Endothelial cell (in vitro differentiated cells): ENCODE measurements at regions not wholly inside any gene's neighbourhood (a gene's known extent, or its start where the extent isn't known, plus 50 kb on each side); places are given as distances from the start of the nearest gene placed in this dataset.

Experiments used
- DNase-seq: peaks from one replicate; pipeline ENCODE4 v3.0.0; 2021; ENCODE audit warnings: low spot score
- H3K27ac Mint-ChIP-seq: one replicate; pipeline ENCODE4 v1.8.0; 2021; ENCODE audit warnings: mixed read lengths, inconsistent platforms; ENCODE audit not compliant: unreplicated experiment
- H3K27me3 Mint-ChIP-seq: one replicate; pipeline ENCODE4 v1.8.0; 2021; ENCODE audit warnings: mild to moderate bottlenecking, moderate library complexity, mixed read lengths, inconsistent platforms; ENCODE audit not compliant: unreplicated experiment
- H3K36me3 Mint-ChIP-seq: one replicate; pipeline ENCODE4 v1.8.0; 2021; ENCODE audit warnings: mild to moderate bottlenecking, low read depth, mixed read lengths, inconsistent platforms; ENCODE audit not compliant: unreplicated experiment
- H3K4me1 Mint-ChIP-seq: one replicate; pipeline ENCODE4 v1.8.0; 2021; ENCODE audit warnings: mild to moderate bottlenecking, mixed read lengths, inconsistent platforms; ENCODE audit not compliant: unreplicated experiment
- H3K4me3 Mint-ChIP-seq: one replicate; pipeline ENCODE4 v1.8.0; 2021; ENCODE audit warnings: mild to moderate bottlenecking, mixed read lengths, inconsistent platforms; ENCODE audit not compliant: unreplicated experiment
- H3K9me3 Mint-ChIP-seq: one replicate; pipeline ENCODE4 v1.8.0; 2021; ENCODE audit warnings: mixed read lengths, inconsistent platforms; ENCODE audit not compliant: unreplicated experiment
- TF ChIP-seq, protein P1 (sequence below): fragments of 200-600 bp; sonication (generic); IDR thresholded peaks from one replicate; pipeline ENCODE4 v1.5.0; 2021; ENCODE audit warnings: antibody characterized with exemption; ENCODE audit not compliant: unreplicated experiment

GRCh38 chr5:164090358-164090757 lies 584.9 kb downstream of the MAT2B start:
- H3K36me3 Mint-ChIP-seq, result no peaks in the 10 kb centered on the region
- DNase-seq, result no peak
- H3K27ac Mint-ChIP-seq, result no peak overlapping the region
- no peak overlapping the region for H3K4me3 Mint-ChIP-seq
- H3K9me3 Mint-ChIP-seq, result no peaks in the 10 kb centered on the region
- TF ChIP-seq, protein P1, sequence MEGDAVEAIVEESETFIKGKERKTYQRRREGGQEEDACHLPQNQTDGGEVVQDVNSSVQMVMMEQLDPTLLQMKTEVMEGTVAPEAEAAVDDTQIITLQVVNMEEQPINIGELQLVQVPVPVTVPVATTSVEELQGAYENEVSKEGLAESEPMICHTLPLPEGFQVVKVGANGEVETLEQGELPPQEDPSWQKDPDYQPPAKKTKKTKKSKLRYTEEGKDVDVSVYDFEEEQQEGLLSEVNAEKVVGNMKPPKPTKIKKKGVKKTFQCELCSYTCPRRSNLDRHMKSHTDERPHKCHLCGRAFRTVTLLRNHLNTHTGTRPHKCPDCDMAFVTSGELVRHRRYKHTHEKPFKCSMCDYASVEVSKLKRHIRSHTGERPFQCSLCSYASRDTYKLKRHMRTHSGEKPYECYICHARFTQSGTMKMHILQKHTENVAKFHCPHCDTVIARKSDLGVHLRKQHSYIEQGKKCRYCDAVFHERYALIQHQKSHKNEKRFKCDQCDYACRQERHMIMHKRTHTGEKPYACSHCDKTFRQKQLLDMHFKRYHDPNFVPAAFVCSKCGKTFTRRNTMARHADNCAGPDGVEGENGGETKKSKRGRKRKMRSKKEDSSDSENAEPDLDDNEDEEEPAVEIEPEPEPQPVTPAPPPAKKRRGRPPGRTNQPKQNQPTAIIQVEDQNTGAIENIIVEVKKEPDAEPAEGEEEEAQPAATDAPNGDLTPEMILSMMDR, result no peak
- H3K27me3 Mint-ChIP-seq, result no peaks in the 10 kb centered on the region
- no peaks in the 10 kb centered on the region for H3K4me1 Mint-ChIP-seq

GRCh38 chr5:164091836-164092235 lies 586.4 kb downstream of the MAT2B start:
- H3K36me3 Mint-ChIP-seq, result no peaks in the 10 kb centered on the region
- no peak for DNase-seq
- H3K4me3 Mint-ChIP-seq, result no peak overlapping the region
- no peaks in the 10 kb centered on the region for H3K4me1 Mint-ChIP-seq
- H3K27me3 Mint-ChIP-seq, result no peaks in the 10 kb centered on the region
- H3K27ac Mint-ChIP-seq, result no peak overlapping the region
- TF ChIP-seq, protein P1, result no peak
- H3K9me3 Mint-ChIP-seq, result no peaks in the 10 kb centered on the region

- H3K27me3 Mint-ChIP-seq, result no peaks in the 10 kb centered on the region
- no peak overlapping the region for H3K4me3 Mint-ChIP-seq
- no peak overlapping the region for H3K27ac Mint-ChIP-seq
- no peaks in the 10 kb centered on the region for H3K4me1 Mint-ChIP-seq
- no peaks in the 10 kb centered on the region for H3K36me3 Mint-ChIP-seq
- TF ChIP-seq, protein P1, result no peak
- DNase-seq, result no peak
- H3K9me3 Mint-ChIP-seq, result no peaks in the 10 kb centered on the region
Measured at GRCh38 chr5:164094291-164094690, 588.9 kb downstream of the MAT2B start.

- no peaks in the 10 kb centered on the region for H3K36me3 Mint-ChIP-seq
- no peak overlapping the region for H3K27ac Mint-ChIP-seq
- no peak for DNase-seq
- H3K4me1 Mint-ChIP-seq, result no peaks in the 10 kb centered on the region
- H3K9me3 Mint-ChIP-seq, result no peaks in the 10 kb centered on the region
- TF ChIP-seq, protein P1, result no peak
- no peaks in the 10 kb centered on the region for H3K27me3 Mint-ChIP-seq
- no peak overlapping the region for H3K4me3 Mint-ChIP-seq
Measured at GRCh38 chr5:164097749-164098148, 592.3 kb downstream of the MAT2B start.

DNA sequence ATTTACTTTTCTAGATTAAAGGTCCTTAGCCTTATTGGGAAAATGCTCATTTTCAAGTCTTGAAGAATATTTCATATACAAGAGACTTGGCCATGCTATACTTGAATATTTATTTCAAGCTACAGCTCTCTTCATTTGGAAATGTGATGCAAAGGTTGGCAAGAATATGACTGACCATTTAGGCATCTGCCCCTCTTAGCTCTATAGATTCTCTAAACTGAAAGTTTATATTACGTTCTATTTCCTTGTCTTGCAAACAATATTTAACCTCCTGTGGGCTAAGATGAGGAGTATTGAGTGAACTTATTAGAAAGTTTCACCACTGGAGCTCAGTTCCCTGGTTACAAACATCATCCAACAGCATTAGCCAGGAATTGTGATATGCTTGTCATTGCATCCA lies 593.1 kb downstream of the MAT2B start:
- TF ChIP-seq, protein P1, result no peak
- Mint-ChIP-seq H3K4me1 (no peaks in the 10 kb centered on the region), H3K4me3 (no peak overlapping the region), H3K36me3 (no peaks in the 10 kb centered on the region), H3K27ac (no peak overlapping the region), H3K27me3 (no peaks in the 10 kb centered on the region), H3K9me3 (no peaks in the 10 kb centered on the region)
- no peak for DNase-seq
